ENCODE measurements at regions not wholly inside any gene's neighbourhood (a gene's known extent, or its start where the extent isn't known, plus 50 kb on each side); places are given as distances from the start of the nearest gene placed in this dataset.

DNA sequence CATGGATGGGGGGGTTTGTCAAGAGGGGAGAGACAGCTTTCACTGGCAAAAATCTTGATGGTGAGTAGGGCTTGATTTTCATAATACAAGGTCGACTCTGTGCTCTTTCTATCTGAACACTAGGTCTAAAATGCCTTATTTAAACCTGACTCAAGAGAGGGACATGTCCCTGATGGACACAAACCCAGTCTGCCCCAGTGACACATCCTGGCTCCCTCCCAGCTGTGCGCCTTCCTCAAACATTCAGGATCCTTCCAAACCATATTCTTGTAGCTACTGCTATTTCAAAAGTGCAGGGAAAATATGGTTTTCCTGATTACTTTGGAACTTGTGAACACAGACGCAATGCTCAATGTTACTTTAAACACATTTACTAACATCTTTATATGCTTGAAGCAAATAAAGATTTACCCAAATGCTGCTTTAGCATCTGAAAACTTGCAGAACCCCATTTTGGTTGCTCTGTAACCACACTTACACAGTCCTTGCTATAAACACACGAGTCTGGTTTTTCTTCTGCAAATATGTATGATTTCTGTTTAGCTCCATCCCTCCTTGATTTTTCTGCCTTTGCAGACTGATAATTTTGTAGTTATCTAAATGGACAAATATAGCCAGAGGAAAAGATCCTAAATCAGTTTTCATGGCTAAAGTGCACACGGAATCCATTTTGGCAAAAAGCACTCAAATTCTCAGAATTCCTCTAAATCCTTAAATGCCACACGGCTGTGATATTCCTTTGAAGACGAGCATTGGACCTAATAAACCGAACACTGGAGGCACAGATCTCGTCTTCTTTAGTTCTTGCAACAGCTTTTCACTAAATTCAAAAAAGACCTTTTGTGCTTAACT lies 499.9 kb upstream of the ZFHX3 start (continued):
- no peak for TF ChIP-seq ZNF462 (CRISPR knock-in tag; IDR thresholded peaks at IDR 0.05)
- TF ChIP-seq, protein P1, sequence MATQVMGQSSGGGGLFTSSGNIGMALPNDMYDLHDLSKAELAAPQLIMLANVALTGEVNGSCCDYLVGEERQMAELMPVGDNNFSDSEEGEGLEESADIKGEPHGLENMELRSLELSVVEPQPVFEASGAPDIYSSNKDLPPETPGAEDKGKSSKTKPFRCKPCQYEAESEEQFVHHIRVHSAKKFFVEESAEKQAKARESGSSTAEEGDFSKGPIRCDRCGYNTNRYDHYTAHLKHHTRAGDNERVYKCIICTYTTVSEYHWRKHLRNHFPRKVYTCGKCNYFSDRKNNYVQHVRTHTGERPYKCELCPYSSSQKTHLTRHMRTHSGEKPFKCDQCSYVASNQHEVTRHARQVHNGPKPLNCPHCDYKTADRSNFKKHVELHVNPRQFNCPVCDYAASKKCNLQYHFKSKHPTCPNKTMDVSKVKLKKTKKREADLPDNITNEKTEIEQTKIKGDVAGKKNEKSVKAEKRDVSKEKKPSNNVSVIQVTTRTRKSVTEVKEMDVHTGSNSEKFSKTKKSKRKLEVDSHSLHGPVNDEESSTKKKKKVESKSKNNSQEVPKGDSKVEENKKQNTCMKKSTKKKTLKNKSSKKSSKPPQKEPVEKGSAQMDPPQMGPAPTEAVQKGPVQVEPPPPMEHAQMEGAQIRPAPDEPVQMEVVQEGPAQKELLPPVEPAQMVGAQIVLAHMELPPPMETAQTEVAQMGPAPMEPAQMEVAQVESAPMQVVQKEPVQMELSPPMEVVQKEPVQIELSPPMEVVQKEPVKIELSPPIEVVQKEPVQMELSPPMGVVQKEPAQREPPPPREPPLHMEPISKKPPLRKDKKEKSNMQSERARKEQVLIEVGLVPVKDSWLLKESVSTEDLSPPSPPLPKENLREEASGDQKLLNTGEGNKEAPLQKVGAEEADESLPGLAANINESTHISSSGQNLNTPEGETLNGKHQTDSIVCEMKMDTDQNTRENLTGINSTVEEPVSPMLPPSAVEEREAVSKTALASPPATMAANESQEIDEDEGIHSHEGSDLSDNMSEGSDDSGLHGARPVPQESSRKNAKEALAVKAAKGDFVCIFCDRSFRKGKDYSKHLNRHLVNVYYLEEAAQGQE (IDR thresholded peaks at IDR 0.05; ENCODE audit: unreplicated experiment), result no peak
- TF ChIP-seq, protein P2, sequence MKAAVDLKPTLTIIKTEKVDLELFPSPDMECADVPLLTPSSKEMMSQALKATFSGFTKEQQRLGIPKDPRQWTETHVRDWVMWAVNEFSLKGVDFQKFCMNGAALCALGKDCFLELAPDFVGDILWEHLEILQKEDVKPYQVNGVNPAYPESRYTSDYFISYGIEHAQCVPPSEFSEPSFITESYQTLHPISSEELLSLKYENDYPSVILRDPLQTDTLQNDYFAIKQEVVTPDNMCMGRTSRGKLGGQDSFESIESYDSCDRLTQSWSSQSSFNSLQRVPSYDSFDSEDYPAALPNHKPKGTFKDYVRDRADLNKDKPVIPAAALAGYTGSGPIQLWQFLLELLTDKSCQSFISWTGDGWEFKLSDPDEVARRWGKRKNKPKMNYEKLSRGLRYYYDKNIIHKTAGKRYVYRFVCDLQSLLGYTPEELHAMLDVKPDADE (IDR thresholded peaks at IDR 0.05), result no peak
- no peak for TF ChIP-seq ZNF114 (CRISPR knock-in tag; IDR thresholded peaks at IDR 0.05)
- TF ChIP-seq STAT1 (IDR thresholded peaks at IDR 0.05; ENCODE audit: unreplicated experiment), result no peak
- no peak for TF ChIP-seq JUNB (IDR thresholded peaks at IDR 0.05; ENCODE audit: unreplicated experiment)
- no peak for TF ChIP-seq EZH2 (IDR thresholded peaks at IDR 0.05; ENCODE audit: low read depth, unreplicated experiment)
